ENCODE measurements at regions not wholly inside any gene's neighbourhood (a gene's known extent, or its start where the extent isn't known, plus 50 kb on each side); places are given as distances from the start of the nearest gene placed in this dataset.
"Not testable (repeated sequence)": the region's sequence is repeated elsewhere in the genome, so short reads cannot be mapped to it uniquely, and the experiment has no call there.

DNA sequence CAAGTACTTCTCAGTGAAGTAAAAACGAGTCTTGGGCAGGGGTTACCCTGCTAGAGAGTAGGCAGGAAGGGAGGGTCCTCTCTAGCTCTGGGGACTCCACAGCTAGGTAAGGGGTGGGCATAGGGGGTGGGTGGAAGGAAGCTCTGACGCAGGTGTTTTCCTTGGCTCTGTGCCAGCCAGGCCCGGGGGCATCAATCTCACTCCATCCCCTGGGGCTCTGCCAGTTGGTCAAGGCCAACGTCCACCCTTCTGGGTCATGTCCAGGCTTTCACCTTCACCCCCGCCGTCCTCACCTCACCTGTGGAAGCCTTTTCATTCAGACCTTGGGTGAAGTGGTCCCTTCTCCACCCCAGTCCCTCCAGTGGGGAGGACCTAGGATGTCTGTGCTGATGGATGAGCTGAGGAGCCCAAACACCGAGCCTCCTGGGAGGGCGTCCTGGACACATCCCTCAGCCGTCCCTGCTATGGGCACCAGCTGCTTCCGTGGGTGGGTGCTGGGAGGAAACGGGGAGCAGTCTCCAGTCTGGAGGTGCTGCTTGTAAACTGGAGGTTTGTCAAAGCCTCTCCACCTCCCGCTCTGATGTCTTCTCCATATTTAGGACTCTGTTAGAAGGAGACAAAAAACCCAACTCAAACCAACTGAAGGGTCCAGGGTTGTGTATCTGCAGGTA is 71.5 kb upstream of the SFSWAP start:
- Histone ChIP-seq H3K27me3 (ENCODE audit: control insufficient read depth in 1 of 2, insufficient read depth in 2 of 2, low read length in 2 of 2) (peaks cover 0 to 12% of the 10 kb centered on the region in 2 donors), H3K9me3 (ENCODE audit: low read length) (no peaks in the 10 kb centered on the region), H3K9ac (ENCODE audit: low read length) (no peak overlapping the region), H3K4me1 (ENCODE audit: insufficient read depth, low read length) (no peaks in the 10 kb centered on the region), H3K36me3 (ENCODE audit: insufficient read depth, low read length) (no peaks in the 10 kb centered on the region), H3K27ac (ENCODE audit: low read depth, low read length) (no peak overlapping the region), H3K4me3 (ENCODE audit: low read depth in 1 of 2, low read length in 2 of 2) (no peak overlapping the region)

DNA sequence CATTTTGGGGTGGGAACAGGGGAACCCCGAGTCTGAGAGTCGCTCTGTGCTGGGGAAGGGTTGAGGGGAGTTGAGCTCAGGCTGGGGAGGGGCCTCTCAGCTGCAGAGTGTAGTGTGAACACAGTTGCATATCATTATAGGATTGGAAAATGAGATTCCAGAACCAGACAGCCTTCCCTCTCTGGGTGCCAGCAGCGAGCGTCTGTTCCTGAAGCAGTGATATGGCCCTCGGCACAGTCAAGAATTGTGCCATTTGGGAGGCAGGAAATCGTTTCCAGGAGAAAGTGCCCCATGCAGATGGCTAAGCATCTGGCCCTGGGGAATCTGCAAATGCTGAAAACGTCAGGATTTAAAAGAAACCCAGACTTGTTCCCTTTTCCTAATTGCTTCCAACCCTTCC is 70.4 kb upstream of the SFSWAP start:
- no peak overlapping the region for H3K27ac ChIP-seq (ENCODE audit: low read depth, low read length)
- no peak overlapping the region for H3K4me3 ChIP-seq (ENCODE audit: low read depth in 1 of 2, low read length in 2 of 2)
- no peaks in the 10 kb centered on the region for H3K9me3 ChIP-seq (ENCODE audit: low read length)
- peaks cover 0 to 12% of the 10 kb centered on the region in 2 donors for H3K27me3 ChIP-seq (ENCODE audit: control insufficient read depth in 1 of 2, insufficient read depth in 2 of 2, low read length in 2 of 2)
- no peaks in the 10 kb centered on the region for H3K36me3 ChIP-seq (ENCODE audit: insufficient read depth, low read length)
- no peaks in the 10 kb centered on the region for H3K4me1 ChIP-seq (ENCODE audit: insufficient read depth, low read length)
- no peak overlapping the region for H3K9ac ChIP-seq (ENCODE audit: low read length)

DNA sequence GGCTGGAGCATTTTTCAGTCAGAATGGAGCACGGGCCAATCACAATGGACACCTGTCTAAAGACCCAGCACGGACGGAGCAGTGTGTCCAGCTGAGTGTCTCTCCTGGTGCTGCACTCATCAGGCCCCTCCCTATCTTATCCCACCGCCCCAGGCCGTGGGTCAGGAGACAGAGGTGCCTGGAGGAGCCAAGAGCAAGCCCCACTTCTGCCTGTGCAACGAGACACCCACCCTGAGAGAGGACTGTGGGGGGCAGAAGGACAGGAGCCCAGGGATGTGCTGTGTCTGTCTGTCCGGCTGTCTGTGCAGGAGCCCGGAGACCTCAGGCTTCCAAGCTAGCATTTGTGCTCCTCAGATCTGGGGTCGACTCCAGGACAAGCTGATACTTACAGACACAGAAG is 69.6 kb upstream of the SFSWAP start:
- H3K27me3 ChIP-seq (ENCODE audit: control insufficient read depth in 1 of 2, insufficient read depth in 2 of 2, low read length in 2 of 2): peaks cover 0 to 8% of the 10 kb centered on the region in 2 donors
- no peaks in the 10 kb centered on the region for H3K9me3 ChIP-seq (ENCODE audit: low read length)
- no peaks in the 10 kb centered on the region for H3K4me1 ChIP-seq (ENCODE audit: insufficient read depth, low read length)
- H3K27ac ChIP-seq (ENCODE audit: low read depth, low read length): no peak overlapping the region
- no peak overlapping the region for H3K9ac ChIP-seq (ENCODE audit: low read length)
- H3K4me3 ChIP-seq (ENCODE audit: low read depth in 1 of 2, low read length in 2 of 2): no peak overlapping the region
- no peaks in the 10 kb centered on the region for H3K36me3 ChIP-seq (ENCODE audit: insufficient read depth, low read length)

DNA sequence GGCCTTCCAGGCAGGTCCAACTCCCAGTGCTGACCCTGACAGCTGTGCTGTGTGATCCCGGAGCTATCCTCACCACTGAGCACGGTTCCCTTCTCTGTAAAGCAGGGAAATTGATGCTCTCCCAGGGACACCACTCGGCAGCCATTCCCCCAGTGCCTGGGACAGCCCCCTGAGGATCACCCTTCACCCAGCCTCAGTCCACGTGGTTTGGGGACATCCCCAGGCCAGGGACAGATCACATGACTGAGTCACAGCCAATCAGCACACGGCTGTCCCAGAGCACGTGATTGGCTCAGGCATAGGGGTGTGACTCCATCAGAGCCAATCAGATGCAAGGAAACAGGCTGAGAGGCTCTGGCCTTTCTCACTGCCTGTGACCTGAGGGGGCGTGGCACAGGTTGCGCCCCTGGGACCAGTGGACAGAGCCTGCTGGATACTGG is 68.8 kb upstream of the SFSWAP start:
- H3K9ac ChIP-seq (ENCODE audit: low read length): no peak overlapping the region
- H3K9me3 ChIP-seq (ENCODE audit: low read length): no peaks in the 10 kb centered on the region

DNA sequence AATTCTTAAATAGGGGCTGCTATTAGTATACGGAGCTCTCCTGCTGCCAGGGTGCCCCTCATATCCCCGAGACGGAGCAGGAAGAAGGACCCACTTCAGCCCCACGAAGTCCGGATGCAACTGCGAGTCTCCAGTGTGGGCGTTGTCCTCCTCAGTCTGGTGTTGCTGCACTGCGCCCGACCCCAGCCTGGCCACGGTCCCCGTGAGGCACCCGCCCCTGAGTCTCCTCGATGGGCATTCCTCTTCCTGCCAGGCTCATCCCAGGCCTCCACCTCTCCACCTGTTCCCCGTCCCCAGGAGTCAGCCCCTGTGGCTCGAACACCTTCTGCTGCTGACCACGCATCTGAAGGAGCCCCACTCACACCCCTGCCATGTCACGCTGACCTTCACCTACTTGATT is 68.1 kb upstream of the SFSWAP start:
- H3K27me3 ChIP-seq (ENCODE audit: control insufficient read depth in 1 of 2, insufficient read depth in 2 of 2, low read length in 2 of 2): peaks cover 0 to 4% of the 10 kb centered on the region in 2 donors
- no peaks in the 10 kb centered on the region for H3K4me1 ChIP-seq (ENCODE audit: insufficient read depth, low read length)
- no peak overlapping the region for H3K9ac ChIP-seq (ENCODE audit: low read length)
- H3K9me3 ChIP-seq (ENCODE audit: low read length): no peaks in the 10 kb centered on the region
- H3K4me3 ChIP-seq (ENCODE audit: low read depth in 1 of 2, low read length in 2 of 2): no peak overlapping the region
- H3K27ac ChIP-seq (ENCODE audit: low read depth, low read length): no peak overlapping the region
- no peaks in the 10 kb centered on the region for H3K36me3 ChIP-seq (ENCODE audit: insufficient read depth, low read length)

More for the DNA sequence above, 68.8 kb upstream of the SFSWAP start:
- H3K36me3 ChIP-seq (ENCODE audit: insufficient read depth, low read length): no peaks in the 10 kb centered on the region
- H3K4me3 ChIP-seq (ENCODE audit: low read depth in 1 of 2, low read length in 2 of 2): no peak overlapping the region
- H3K4me1 ChIP-seq (ENCODE audit: insufficient read depth, low read length): no peaks in the 10 kb centered on the region
- no peak overlapping the region for H3K27ac ChIP-seq (ENCODE audit: low read depth, low read length)
- H3K27me3 ChIP-seq (ENCODE audit: control insufficient read depth in 1 of 2, insufficient read depth in 2 of 2, low read length in 2 of 2): peaks cover 0 to 7% of the 10 kb centered on the region in 2 donors

DNA sequence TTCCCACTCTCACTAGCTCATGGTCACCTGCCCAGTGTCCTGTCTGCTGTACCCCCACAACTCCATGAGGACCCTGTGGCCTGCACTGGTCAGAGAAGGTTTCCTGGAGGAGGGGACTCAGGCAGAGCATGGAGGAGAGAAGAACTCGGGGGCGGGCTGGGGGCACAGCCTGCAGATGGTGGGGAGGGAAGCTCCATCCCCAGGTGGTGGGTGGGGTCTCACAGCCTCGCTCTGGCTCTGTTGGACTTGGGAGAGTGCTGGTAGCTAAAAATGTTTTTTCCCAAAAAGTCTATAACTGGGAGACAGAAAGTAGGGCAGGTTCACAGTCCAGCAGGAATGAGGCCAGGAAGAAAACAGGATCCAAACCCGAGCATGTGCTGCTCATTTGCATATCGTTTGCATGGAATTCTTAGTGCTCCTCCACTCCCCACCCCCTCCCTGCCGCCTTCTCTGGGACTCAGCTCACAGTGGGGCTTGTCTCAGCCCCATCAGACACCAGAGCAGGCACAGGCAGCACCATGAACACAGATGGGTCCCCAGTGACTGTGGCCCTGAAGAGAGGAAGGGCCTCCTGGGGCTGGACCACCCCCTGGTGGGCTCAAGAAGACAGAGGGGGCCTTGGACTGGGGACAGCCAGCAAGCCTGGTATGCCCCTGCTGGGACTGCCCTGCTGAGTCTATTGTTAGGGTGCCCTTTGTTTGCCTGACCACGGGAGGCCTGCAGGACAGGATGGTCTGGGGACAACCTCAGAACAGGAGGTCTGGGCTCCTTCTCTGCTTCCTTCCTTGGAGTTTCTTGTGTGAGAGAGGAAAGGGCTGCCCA is 67.0 kb upstream of the SFSWAP start:
- no peak overlapping the region for H3K27ac ChIP-seq (ENCODE audit: low read depth, low read length)
- no peaks in the 10 kb centered on the region for H3K36me3 ChIP-seq (ENCODE audit: insufficient read depth, low read length)
- no peaks in the 10 kb centered on the region for H3K9me3 ChIP-seq (ENCODE audit: low read length)
- no peak overlapping the region for H3K4me3 ChIP-seq (ENCODE audit: low read depth in 1 of 2, low read length in 2 of 2)
- H3K4me1 ChIP-seq (ENCODE audit: insufficient read depth, low read length): no peaks in the 10 kb centered on the region
- no peak overlapping the region for H3K9ac ChIP-seq (ENCODE audit: low read length)
- peaks cover 0 to 4% of the 10 kb centered on the region in 2 donors for H3K27me3 ChIP-seq (ENCODE audit: control insufficient read depth in 1 of 2, insufficient read depth in 2 of 2, low read length in 2 of 2)

DNA sequence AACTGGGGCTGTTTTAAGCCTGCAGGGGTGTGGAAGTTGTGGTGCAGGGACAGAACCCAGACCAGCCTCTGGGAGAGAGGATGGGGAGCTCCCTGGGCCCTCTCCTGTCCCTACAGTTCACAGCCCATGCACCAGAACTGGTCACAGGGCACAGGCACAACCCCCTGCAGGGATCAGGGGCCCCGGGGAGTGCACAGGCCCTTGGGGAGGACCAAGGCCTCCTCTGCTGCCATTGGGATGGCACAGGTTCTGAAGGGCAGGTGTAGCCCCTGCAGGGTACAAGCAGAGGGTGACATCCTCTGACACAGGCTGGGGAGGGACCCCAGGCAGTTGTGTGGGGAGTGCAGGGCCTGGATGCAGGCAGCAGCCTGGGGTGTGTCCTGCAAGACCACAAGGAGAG is 66.4 kb upstream of the SFSWAP start:
- Histone ChIP-seq H3K4me1 (ENCODE audit: insufficient read depth, low read length) (no peaks in the 10 kb centered on the region), H3K9me3 (ENCODE audit: low read length) (no peaks in the 10 kb centered on the region), H3K36me3 (ENCODE audit: insufficient read depth, low read length) (no peaks in the 10 kb centered on the region), H3K27ac (ENCODE audit: low read depth, low read length) (no peak overlapping the region), H3K9ac (ENCODE audit: low read length) (no peak overlapping the region), H3K27me3 (ENCODE audit: control insufficient read depth in 1 of 2, insufficient read depth in 2 of 2, low read length in 2 of 2) (peaks cover 0 to 4% of the 10 kb centered on the region in 2 donors), H3K4me3 (ENCODE audit: low read depth in 1 of 2, low read length in 2 of 2) (no peak overlapping the region)

DNA sequence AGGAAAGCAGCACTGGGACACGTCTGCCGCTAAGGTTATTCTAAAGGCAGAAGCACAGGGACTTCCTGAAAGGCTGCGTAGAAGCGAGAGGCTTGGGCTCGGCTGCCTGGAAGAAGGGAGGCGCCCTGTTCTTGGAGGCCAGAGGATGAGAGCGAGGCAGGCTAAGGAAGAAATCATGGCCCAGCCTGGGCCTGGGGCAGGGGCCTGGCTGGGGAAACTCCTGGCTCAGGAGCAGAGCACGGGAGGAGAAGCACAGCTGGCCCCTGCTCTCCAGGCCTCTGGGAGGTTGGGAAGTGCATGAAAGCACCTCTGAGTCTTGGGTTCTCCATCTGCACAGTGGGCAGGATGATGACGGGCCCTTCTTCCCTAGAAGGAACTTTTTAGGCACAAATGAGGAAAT is 66.0 kb upstream of the SFSWAP start:
- not testable (repeated sequence) for H3K27me3 ChIP-seq (ENCODE audit: control insufficient read depth in 1 of 2, insufficient read depth in 2 of 2, low read length in 2 of 2); H3K27ac ChIP-seq (ENCODE audit: low read depth, low read length); H3K36me3 ChIP-seq (ENCODE audit: insufficient read depth, low read length); H3K4me1 ChIP-seq (ENCODE audit: insufficient read depth, low read length); H3K4me3 ChIP-seq (ENCODE audit: low read depth in 1 of 2, low read length in 2 of 2); H3K9ac ChIP-seq (ENCODE audit: low read length); H3K9me3 ChIP-seq (ENCODE audit: low read length)

DNA sequence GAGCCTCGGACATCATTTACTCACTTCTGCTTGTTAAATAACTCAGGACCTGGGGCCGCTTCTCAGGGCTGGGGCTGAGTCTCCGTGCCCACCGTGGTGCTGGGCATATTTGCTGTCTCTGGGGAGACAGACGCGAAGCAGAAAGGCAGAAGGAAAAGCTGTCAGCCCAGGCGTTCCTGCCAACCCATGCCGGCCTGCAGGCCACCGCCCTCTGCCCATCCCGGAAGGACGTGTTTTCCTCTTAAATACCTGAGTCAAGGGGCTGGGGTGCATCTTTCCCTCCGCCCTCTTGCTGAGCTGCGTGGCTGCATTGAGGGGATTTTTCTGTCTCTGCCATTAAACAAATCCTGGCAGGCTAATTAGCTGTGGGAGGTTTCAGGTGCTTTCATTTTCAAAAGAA is 65.3 kb upstream of the SFSWAP start:
- H3K36me3 ChIP-seq (ENCODE audit: insufficient read depth, low read length); H3K27me3 ChIP-seq (ENCODE audit: control insufficient read depth in 1 of 2, insufficient read depth in 2 of 2, low read length in 2 of 2); H3K27ac ChIP-seq (ENCODE audit: low read depth, low read length); H3K9me3 ChIP-seq (ENCODE audit: low read length); H3K9ac ChIP-seq (ENCODE audit: low read length); H3K4me3 ChIP-seq (ENCODE audit: low read depth in 1 of 2, low read length in 2 of 2); H3K4me1 ChIP-seq (ENCODE audit: insufficient read depth, low read length): not testable (repeated sequence)

DNA sequence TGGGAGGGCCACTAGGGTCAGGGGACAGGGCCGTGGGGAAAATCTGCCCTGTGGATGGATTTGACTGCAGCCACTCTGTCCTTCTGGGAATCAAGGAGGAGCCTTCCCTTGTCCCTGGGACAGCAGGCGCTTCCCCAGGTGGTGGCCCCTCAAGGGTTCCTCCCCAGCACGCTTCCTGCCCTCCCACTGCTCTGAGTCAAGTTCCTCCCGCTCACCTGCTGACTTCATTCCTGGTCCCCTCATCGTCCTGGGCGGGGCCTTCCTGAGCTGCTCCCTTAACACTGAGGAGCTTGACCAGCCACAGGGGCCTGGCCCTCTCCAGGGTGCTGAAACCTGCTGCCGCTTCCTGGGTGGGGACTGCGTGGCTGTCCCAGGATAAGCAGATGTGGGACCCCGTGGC is 64.4 kb upstream of the SFSWAP start:
- not testable (repeated sequence) for H3K27me3 ChIP-seq (ENCODE audit: control insufficient read depth in 1 of 2, insufficient read depth in 2 of 2, low read length in 2 of 2); H3K27ac ChIP-seq (ENCODE audit: low read depth, low read length); H3K9ac ChIP-seq (ENCODE audit: low read length); H3K4me1 ChIP-seq (ENCODE audit: insufficient read depth, low read length); H3K4me3 ChIP-seq (ENCODE audit: low read depth in 1 of 2, low read length in 2 of 2); H3K36me3 ChIP-seq (ENCODE audit: insufficient read depth, low read length); H3K9me3 ChIP-seq (ENCODE audit: low read length)

DNA sequence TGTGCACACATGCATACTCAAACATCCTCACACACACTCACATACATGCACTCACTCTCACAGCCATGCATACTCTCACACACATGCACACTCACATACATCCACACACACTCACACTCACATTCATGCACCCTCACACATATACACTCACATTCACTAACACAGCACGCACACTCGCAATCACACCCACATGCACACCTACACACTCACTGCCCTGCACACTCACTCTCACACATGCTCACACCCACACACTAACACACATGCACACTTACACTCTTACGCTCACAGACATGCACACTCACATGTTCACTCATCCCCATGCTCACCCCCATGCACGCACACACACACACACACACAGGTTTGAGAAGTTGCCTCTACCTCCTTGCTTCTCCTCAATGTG is 63.2 kb upstream of the SFSWAP start:
- Histone ChIP-seq H3K27me3 (ENCODE audit: control insufficient read depth in 1 of 2, insufficient read depth in 2 of 2, low read length in 2 of 2) (no peaks in the 10 kb centered on the region), H3K4me1 (ENCODE audit: insufficient read depth, low read length) (no peaks in the 10 kb centered on the region), H3K36me3 (ENCODE audit: insufficient read depth, low read length) (no peaks in the 10 kb centered on the region), H3K27ac (ENCODE audit: low read depth, low read length) (no peak overlapping the region), H3K9me3 (ENCODE audit: low read length) (no peaks in the 10 kb centered on the region), H3K9ac (ENCODE audit: low read length) (no peak overlapping the region), H3K4me3 (ENCODE audit: low read depth in 1 of 2, low read length in 2 of 2) (no peak overlapping the region)

Measured in muscle layer of colon (tissue), 2 donors.